ENCODE measurements at regions not wholly inside any gene's neighbourhood (a gene's known extent, or its start where the extent isn't known, plus 50 kb on each side); places are given as distances from the start of the nearest gene placed in this dataset.
A peak's percentile ranks its signal among the peaks of the same experiment; 100 is the strongest.

DNA sequence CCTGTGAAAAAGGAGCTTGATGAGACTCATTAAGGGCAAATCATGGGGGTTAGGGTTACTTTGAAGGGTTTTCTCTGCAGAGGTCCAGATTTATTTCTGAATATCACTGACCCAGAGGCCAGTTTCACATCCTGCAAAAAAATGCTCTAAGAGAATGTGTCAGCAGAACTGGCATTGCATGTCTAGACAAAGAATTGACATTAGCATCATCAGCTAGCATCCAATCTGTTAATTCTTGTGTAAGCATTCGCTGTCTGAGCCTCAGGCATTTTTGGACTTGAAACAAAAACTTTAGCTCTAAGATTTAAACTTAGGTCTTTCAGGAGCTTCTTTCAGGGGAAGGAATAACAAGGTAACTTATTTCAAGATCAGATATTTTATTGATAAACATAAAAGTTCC is 187.9 kb upstream of the ELL2 start:
- DNase-seq = no peak
- Histone ChIP-seq H3K36me3 (replicated peaks; ENCODE audit: control insufficient read depth, insufficient read depth, low read length) (no peaks in the 10 kb centered on the region), H3K4me3 (ENCODE audit: insufficient read depth, low read depth, low read length) (no peak overlapping the region), H3K27me3 (ENCODE audit: control insufficient read depth, insufficient read depth, low read length) (no peaks in the 10 kb centered on the region)

DNA sequence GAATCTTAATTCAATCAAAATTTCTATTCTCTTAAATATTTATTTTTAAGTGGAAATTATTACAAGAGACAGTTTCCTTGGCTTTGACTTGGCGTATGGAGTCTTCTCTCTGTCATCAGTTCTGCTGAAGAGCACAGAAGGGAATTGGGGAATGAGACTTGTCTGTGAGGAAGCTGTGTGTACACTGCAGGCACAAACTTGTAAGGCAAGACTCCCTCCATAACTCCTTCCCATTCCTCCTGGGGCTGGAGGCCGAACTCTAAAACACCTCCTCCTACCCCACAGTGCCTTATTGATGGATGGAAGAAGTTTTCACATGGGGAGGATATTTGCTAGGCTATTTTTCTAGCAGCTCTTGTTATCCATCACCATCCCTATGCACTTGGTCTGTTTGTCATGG is 187.4 kb upstream of the ELL2 start:
- Histone ChIP-seq H3K4me3 (ENCODE audit: insufficient read depth, low read depth, low read length) (no peak overlapping the region), H3K27me3 (ENCODE audit: control insufficient read depth, insufficient read depth, low read length) (no peaks in the 10 kb centered on the region), H3K36me3 (replicated peaks; ENCODE audit: control insufficient read depth, insufficient read depth, low read length) (no peaks in the 10 kb centered on the region)
- DNase-seq = no peak

DNA sequence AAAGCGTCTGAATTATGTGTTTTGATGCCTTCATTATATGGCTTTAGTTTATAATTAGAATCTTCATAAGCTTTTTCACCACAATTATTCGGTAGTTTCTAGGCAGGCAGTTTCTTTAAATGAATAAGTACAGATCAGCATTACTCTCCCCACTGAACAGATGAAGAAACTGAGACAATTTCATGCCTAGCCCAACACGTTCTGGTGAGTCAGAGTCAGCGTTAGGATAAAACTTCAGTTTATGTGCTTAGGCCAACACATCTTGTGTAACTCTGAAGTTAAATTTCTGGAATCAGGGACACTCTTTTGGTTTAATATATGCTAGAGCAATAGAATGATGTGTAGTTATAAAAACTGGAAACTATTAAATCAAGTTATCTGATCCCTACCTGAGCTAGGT is 186.7 kb upstream of the ELL2 start:
- Histone ChIP-seq H3K27me3 (ENCODE audit: control insufficient read depth, insufficient read depth, low read length) (no peaks in the 10 kb centered on the region), H3K4me3 (ENCODE audit: insufficient read depth, low read depth, low read length) (no peak overlapping the region), H3K36me3 (replicated peaks; ENCODE audit: control insufficient read depth, insufficient read depth, low read length) (no peaks in the 10 kb centered on the region)
- no peak for DNase-seq

DNA sequence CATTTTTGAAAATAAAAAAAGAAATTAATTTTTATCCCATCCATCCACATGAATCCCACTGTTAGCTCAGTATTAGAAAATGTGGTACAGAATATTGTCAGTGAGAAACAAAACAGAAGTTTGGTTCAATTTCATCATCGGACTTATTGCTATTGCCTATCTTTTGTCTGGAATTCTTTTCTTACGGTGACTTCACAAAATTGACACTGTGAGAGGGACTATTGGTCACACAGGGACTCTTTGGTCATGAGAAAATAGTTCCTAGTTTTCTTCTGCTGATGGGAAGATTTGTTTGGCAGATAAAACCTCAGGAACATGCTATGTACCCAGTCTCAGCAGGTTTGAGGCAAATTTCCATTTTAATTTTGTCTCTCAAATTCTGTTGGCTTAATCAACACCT is 186.2 kb upstream of the ELL2 start:
- no peak for DNase-seq
- Histone ChIP-seq H3K27me3 (ENCODE audit: control insufficient read depth, insufficient read depth, low read length) (no peaks in the 10 kb centered on the region), H3K36me3 (replicated peaks; ENCODE audit: control insufficient read depth, insufficient read depth, low read length) (no peaks in the 10 kb centered on the region), H3K4me3 (ENCODE audit: insufficient read depth, low read depth, low read length) (no peak overlapping the region)

DNA sequence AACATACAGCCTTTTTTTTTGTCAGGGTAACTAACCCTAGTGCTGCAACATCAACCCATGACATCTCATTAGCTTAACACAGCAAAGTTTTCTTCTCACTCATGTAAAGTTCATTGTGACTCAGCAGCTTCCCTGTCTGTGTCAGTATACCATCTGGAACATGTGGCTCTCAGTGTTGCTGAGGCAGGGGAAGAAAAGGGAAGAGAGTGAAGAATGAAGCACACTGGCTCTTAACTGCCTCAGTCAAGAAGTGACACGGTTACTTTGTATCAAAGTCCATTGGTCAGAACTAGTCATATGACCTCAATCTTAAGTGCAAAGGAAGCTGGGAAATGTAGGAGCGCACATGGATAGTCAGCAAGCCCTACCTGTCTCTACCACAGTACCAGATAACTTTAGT is 185.0 kb upstream of the ELL2 start:
- H3K27me3 ChIP-seq (ENCODE audit: control insufficient read depth, insufficient read depth, low read length) = no peaks in the 10 kb centered on the region
- H3K36me3 ChIP-seq (replicated peaks; ENCODE audit: control insufficient read depth, insufficient read depth, low read length) = no peaks in the 10 kb centered on the region
- no peak overlapping the region for H3K4me3 ChIP-seq (ENCODE audit: insufficient read depth, low read depth, low read length)
- DNase-seq = peak; percentile 22

DNA sequence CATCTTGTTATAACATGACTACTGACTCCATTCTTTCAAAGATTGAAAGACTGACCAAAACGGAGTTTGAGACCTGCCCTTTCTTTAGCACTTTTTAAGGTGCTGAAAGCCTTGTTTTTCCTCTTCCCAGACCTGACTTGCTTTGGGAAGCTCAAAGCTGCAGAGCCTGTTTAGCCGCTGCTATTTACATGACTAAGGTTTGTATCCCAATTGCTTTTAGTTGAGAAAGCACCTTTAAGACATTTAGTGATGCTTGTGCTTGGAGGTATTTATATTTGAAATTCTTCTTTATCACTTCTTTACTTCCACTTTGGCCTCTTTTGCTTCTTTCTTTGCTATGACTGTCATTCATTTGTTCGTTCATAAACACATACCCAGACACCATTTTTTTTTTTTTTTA is 182.6 kb upstream of the ELL2 start:
- Histone ChIP-seq H3K4me3 (ENCODE audit: insufficient read depth, low read depth, low read length) (no peak overlapping the region), H3K36me3 (replicated peaks; ENCODE audit: control insufficient read depth, insufficient read depth, low read length) (no peaks in the 10 kb centered on the region), H3K27me3 (ENCODE audit: control insufficient read depth, insufficient read depth, low read length) (no peaks in the 10 kb centered on the region)
- DNase-seq = peak; percentile 46

DNA sequence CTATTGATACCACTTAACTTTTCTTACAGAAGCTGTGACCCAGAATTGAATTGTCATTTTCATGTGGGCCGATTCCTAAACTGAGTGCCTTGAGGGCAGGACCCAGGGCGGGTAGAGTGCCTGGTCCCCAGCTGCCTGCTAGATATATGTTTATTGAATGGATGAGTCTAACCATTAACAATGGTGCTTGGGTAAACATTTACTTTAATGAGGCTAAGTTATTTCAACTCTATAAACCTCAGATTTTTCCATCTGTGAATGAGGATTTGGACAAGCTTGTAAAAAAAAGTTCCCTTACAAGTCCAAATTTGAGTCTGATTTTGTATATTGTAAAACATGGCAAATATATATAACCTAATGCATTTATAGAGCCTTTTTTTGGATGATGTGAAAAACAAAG is 181.8 kb upstream of the ELL2 start:
- H3K27me3 ChIP-seq (ENCODE audit: control insufficient read depth, insufficient read depth, low read length) = no peaks in the 10 kb centered on the region

DNA sequence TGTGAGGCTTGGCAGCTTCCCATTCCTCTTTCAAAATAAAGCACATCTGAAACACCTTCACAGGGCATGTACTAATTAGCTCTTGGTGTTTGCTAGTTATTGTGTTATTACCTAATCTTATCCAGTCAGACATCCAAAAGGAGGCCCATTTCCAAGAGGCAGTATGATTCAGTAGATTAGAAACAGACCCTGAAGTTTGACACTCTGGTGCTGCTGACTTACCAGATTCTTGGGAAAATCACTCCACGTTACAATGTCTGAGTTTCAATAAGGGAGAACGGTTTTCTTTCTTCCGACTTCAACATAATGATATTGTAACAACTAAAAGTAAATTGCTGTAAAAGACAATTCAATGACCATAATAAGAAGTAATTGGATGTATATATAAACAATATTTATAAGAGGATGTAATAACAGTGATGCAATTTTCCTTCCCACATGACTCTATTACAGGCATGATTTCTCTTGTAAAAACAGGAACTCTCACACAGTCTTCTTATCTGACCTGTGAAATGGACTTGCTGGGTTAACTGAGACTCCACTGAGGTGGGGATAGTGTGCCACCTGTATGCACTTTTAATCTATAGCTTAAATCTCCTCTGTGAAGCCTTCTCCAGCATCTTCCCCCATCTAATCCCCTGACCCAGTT is 181.3 kb upstream of the ELL2 start:
- no peaks in the 10 kb centered on the region for H3K27me3 ChIP-seq (ENCODE audit: control insufficient read depth, insufficient read depth, low read length)
- H3K36me3 ChIP-seq (replicated peaks; ENCODE audit: control insufficient read depth, insufficient read depth, low read length) = no peaks in the 10 kb centered on the region
- no peak overlapping the region for H3K4me3 ChIP-seq (ENCODE audit: insufficient read depth, low read depth, low read length)
- no peak for DNase-seq

More for the DNA sequence above, 181.8 kb upstream of the ELL2 start:
- H3K36me3 ChIP-seq (replicated peaks; ENCODE audit: control insufficient read depth, insufficient read depth, low read length) = no peaks in the 10 kb centered on the region
- H3K4me3 ChIP-seq (ENCODE audit: insufficient read depth, low read depth, low read length) = no peak overlapping the region
- DNase-seq = no peak

DNA sequence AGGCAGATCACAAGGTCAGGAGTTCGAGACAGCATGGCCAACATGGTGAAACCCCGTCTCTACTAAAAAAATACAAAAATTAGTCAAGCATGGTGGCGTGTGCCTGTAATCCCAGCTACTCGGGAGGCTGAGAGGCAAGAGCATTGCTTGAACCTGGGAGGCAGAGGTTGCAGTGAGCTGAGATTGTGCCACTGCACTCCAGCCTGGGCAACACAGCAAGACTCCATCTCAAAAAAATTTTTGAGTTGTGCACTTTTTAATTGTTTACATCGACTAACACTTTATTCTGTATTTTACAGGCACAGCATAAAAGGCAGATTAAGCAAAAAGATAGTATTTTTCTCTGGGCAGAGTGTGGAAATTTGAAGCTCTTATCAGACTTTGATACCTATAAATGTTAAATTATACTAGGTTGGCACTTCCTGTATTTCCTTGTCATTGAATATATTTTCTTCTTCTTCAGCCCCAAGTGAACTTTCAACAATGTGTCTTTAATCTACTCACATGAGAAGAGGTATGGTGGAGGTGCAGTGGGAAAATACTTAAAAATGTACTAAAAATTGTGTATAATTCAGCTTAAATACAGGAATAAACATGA is 180.6 kb upstream of the ELL2 start:
- no peak overlapping the region for H3K4me3 ChIP-seq (ENCODE audit: insufficient read depth, low read depth, low read length)
- H3K27me3 ChIP-seq (ENCODE audit: control insufficient read depth, insufficient read depth, low read length) = no peaks in the 10 kb centered on the region
- H3K36me3 ChIP-seq (replicated peaks; ENCODE audit: control insufficient read depth, insufficient read depth, low read length) = no peaks in the 10 kb centered on the region
- no peak for DNase-seq

DNA sequence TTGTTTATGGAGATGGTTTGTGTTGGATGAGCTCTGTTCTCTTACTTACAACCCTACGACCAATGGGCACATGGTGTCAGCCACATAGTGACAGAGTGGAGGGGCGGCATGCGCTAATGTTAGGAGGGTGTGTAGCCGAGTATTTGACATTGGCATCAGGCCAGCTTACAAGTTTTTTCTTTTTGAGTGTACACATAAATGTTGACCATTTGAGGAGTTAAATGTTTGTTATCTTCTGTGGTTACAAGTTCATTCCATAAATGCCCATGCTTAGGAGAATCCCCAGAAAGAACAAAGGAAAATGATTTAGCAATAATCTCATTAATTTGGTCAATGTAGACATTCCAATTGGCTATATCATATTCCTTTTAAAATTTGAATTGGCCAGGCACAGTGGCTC is 180.1 kb upstream of the ELL2 start:
- DNase-seq = no peak
- no peaks in the 10 kb centered on the region for H3K36me3 ChIP-seq (replicated peaks; ENCODE audit: control insufficient read depth, insufficient read depth, low read length)
- no peaks in the 10 kb centered on the region for H3K27me3 ChIP-seq (ENCODE audit: control insufficient read depth, insufficient read depth, low read length)
- no peak overlapping the region for H3K4me3 ChIP-seq (ENCODE audit: insufficient read depth, low read depth, low read length)

DNA sequence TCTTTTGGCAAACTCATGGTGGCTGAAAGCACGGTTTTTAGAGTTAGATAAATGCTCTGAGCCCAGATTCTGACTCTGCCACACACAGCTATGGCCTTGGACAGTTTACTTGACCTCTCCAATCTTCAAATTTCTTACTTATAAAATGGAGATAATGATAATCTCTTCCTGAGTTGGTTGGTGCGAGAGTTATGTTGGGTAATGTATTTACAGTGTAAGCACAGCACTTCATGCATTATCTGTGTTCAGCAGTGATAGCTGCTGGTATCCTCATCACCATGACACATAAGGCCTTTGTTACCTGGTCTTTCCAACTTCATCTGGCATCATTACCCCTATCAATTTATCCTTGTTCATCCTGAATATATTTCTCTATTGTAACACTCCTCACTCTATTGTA is 178.8 kb upstream of the ELL2 start:
- H3K4me3 ChIP-seq (ENCODE audit: insufficient read depth, low read depth, low read length) = no peak overlapping the region
- H3K36me3 ChIP-seq (replicated peaks; ENCODE audit: control insufficient read depth, insufficient read depth, low read length) = no peaks in the 10 kb centered on the region
- DNase-seq = no peak
- H3K27me3 ChIP-seq (ENCODE audit: control insufficient read depth, insufficient read depth, low read length) = no peaks in the 10 kb centered on the region

DNA sequence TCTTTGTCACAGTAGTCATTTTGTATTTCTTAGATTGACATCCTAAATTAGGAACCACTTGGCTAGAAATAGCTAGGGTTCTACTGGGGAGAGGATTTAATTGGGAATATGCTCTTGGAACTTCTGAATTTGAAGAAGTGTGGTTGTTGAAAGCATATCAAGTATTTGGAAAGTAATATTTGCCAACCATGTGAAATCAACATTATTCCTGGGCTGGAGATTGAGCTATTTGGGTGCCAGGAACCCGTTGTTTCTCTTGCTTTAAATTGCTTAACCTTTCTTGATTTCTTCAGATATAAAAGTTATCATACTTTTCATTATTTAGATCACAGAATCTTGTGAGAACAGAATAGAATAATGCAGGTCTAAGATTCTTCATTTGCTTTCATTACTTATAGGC is 178.4 kb upstream of the ELL2 start:
- no peak for DNase-seq
- no peaks in the 10 kb centered on the region for H3K27me3 ChIP-seq (ENCODE audit: control insufficient read depth, insufficient read depth, low read length)
- H3K4me3 ChIP-seq (ENCODE audit: insufficient read depth, low read depth, low read length) = no peak overlapping the region
- no peaks in the 10 kb centered on the region for H3K36me3 ChIP-seq (replicated peaks; ENCODE audit: control insufficient read depth, insufficient read depth, low read length)

DNA sequence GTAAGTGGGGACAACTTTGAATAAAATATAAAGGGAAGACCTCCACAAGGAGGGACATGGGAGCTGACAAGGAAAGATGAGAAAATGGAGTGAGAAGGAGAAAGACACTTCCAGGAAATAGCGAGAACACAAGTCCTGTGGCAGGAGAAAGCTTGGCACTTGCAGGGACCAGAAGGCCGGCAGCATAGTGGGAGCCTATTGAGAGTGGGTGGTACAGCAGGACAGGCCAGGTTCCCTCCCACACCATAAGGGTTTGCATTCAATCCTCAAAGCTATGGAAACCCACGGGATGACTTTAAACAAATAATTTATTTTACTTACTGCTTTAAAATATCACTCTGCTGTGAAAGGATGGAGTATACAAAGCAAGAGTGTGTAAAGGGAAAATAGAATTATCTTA is 173.2 kb upstream of the ELL2 start:
- DNase-seq = no peak
- Histone ChIP-seq H3K27me3 (ENCODE audit: control insufficient read depth, insufficient read depth, low read length) (no peaks in the 10 kb centered on the region), H3K4me3 (ENCODE audit: insufficient read depth, low read depth, low read length) (no peak overlapping the region), H3K36me3 (replicated peaks; ENCODE audit: control insufficient read depth, insufficient read depth, low read length) (no peaks in the 10 kb centered on the region)

DNA sequence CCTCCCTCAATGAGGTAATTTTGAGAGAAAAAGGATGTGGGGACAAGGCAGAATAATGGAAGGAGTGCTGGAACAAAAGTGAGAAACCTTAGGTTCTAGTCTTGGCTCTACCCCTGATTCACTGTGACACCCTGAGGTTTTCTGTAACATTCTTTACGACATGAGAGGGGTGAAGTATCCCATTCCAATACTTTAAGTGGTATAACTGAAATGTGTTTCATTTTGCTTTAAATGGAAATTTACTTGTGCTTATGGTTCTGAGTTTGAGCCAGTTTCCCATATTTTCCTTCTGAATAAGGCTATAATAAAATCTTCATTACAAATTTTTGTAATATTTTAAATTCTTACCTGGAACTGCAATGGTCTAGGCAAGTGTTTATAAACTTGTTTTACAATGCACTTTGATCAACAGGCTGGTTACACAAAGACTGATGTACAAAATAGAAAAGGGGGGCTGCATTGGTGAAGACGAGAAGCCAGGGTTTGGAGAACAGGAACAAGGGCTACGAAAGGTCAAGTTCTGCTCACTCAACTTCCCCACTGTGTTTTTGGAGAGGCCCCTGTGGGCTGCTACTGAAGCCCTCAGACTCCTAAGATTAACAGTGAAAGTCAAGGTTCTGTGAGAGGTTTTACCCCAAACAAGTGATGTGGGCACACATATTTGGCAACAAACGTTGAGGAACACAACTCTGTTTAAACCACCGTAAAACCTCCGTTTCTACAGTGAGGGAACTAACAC is 171.9 kb upstream of the ELL2 start:
- Histone ChIP-seq H3K36me3 (replicated peaks; ENCODE audit: control insufficient read depth, insufficient read depth, low read length) (no peaks in the 10 kb centered on the region), H3K4me3 (ENCODE audit: insufficient read depth, low read depth, low read length) (no peak overlapping the region), H3K27me3 (ENCODE audit: control insufficient read depth, insufficient read depth, low read length) (no peaks in the 10 kb centered on the region)
- no peak for DNase-seq

DNA sequence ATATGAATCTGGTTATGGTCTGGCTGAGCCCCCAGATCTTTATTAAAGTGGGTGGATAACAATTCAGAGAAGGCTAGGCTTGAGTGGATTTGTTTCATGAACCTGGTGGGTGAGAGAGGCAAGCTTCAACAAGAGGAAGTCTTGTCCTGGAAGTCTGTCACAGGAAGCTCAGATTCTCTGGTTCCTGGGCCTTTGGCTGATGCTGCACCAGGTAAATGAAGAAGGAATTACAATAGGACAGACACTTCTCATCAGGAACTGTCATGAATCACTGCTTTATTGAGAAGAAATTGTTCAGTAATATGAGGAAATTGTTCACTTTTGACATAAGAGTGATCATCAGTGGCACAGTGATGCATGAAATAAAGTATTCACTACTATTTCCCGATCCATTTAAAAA is 167.6 kb upstream of the ELL2 start:
- Histone ChIP-seq H3K4me3 (ENCODE audit: insufficient read depth, low read depth, low read length) (no peak overlapping the region), H3K27me3 (ENCODE audit: control insufficient read depth, insufficient read depth, low read length) (no peaks in the 10 kb centered on the region)
- no peak for DNase-seq

More for the DNA sequence above, 167.6 kb upstream of the ELL2 start:
- H3K36me3 ChIP-seq (replicated peaks; ENCODE audit: control insufficient read depth, insufficient read depth, low read length) = no peaks in the 10 kb centered on the region
